Endodermal cell (in vitro differentiated cells): ENCODE measurements at regions not wholly inside any gene's neighbourhood (a gene's known extent, or its start where the extent isn't known, plus 50 kb on each side); places are given as distances from the start of the nearest gene placed in this dataset.

Experiments
- DNase-seq: peaks from one replicate; pipeline ENCODE4 v3.0.0-alpha.2; 2017
- H3K27ac ChIP-seq: 2 replicates; pipeline ENCODE4 v1.5.1; 2013; ENCODE audit warnings: mild to moderate bottlenecking, low read depth, low read length, moderate library complexity
- H3K27me3 ChIP-seq: 2 replicates; pipeline ENCODE4 v1.6.1; 2013; ENCODE audit warnings: mild to moderate bottlenecking, low read length, moderate library complexity; ENCODE audit not compliant: insufficient read depth, control insufficient read depth, poor library complexity, severe bottlenecking
- H3K36me3 ChIP-seq: 2 replicates; pipeline ENCODE4 v1.7.0; 2013; ENCODE audit warnings: mild to moderate bottlenecking, low read length, moderate library complexity; ENCODE audit not compliant: control insufficient read depth, insufficient read depth
- H3K4me1 ChIP-seq: one replicate; pipeline ENCODE4 v1.7.0; 2013; ENCODE audit warnings: low read length; ENCODE audit not compliant: control insufficient read depth, insufficient read depth
- H3K4me3 ChIP-seq: 2 replicates; pipeline ENCODE4 v1.5.1; 2013; ENCODE audit warnings: mild to moderate bottlenecking, low read length, moderate library complexity
- H3K9ac ChIP-seq: 2 replicates; pipeline ENCODE4 v1.6.1; 2013; ENCODE audit warnings: mild to moderate bottlenecking, low read length, moderate library complexity; ENCODE audit not compliant: poor library complexity, severe bottlenecking; ENCODE audit errors: extremely low read depth
- H3K9me3 ChIP-seq: 2 replicates; pipeline ENCODE4 v1.6.1; 2013; ENCODE audit warnings: mild to moderate bottlenecking, low read length, moderate library complexity; ENCODE audit not compliant: control insufficient read depth
- H3K27ac Mint-ChIP-seq: 2 replicates; pipeline ENCODE4 v1.8.0; 2020; ENCODE audit warnings: mixed read lengths
- H3K27me3 Mint-ChIP-seq: 2 replicates; pipeline ENCODE4 v1.8.0; 2021; ENCODE audit warnings: mild to moderate bottlenecking, mixed read lengths; ENCODE audit not compliant: insufficient read depth
- H3K36me3 Mint-ChIP-seq: 2 replicates; pipeline ENCODE4 v1.8.0; 2020; ENCODE audit warnings: low read depth, mixed read lengths
- H3K4me1 Mint-ChIP-seq: 2 replicates; pipeline ENCODE4 v1.8.0; 2020; ENCODE audit warnings: mixed read lengths
- H3K4me3 Mint-ChIP-seq: 2 replicates; pipeline ENCODE4 v1.8.0; 2020; ENCODE audit warnings: mild to moderate bottlenecking, moderate library complexity, mixed read lengths
- H3K9me3 Mint-ChIP-seq: 2 replicates; pipeline ENCODE4 v1.8.0; 2020; ENCODE audit warnings: mild to moderate bottlenecking, mixed read lengths
- WGBS, 2 experiments: methylation state at CpG; one replicate each; pipeline versions ENCODE4 v1.1.5 to v1.1.7; 2013; ENCODE audit warnings: missing lambda C conversion rate in 2 of 2, mixed read lengths in 1 of 2; ENCODE audit not compliant: insufficient coverage in 1 of 2, insufficient read length in 1 of 2; 5-methylcytosine and 5-hydroxymethylcytosine counted together
- TF ChIP-seq, protein P1 (sequence below): fragments of 200-600 bp; sonication (generic); conservative IDR thresholded peaks from 2 replicates; pipeline ENCODE4 v1.5.0; 2021; ENCODE audit warnings: antibody characterized with exemption, mild to moderate bottlenecking

DNA sequence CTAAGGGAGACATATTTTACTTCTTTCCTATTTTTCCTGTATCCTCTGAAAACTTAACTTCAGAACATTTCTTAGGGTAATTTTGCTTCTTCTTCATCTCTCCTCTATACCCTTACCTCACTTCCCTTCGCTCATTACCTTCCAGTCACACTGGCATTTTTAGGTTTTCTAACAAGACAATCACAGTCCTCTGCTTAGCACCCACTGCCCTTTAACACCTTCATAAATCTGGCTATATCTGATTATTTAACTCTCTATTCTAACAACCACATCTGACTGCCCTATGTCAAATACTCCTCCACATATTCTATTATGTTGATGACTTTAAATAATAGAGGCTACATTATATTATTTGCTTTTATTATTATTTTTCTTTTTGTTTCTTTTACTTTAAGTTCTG, 1058.0 kb upstream of the CNTN5 start:
- WGBS, 2 experiments: 33 to 36% methylated on average over 1 of the region's 1 CpG
- no peaks in the 10 kb centered on the region for H3K36me3 Mint-ChIP-seq
- no peak overlapping the region for H3K27ac ChIP-seq
- H3K9ac ChIP-seq: no peak overlapping the region
- no peak for DNase-seq
- no peaks in the 10 kb centered on the region for H3K4me1 ChIP-seq
- H3K27me3 Mint-ChIP-seq: no peaks in the 10 kb centered on the region
- H3K4me1 Mint-ChIP-seq: no peaks in the 10 kb centered on the region
- no peaks in the 10 kb centered on the region for H3K9me3 ChIP-seq
- no peak overlapping the region for H3K4me3 Mint-ChIP-seq
- H3K27me3 ChIP-seq: no peaks in the 10 kb centered on the region
- TF ChIP-seq, protein P1, sequence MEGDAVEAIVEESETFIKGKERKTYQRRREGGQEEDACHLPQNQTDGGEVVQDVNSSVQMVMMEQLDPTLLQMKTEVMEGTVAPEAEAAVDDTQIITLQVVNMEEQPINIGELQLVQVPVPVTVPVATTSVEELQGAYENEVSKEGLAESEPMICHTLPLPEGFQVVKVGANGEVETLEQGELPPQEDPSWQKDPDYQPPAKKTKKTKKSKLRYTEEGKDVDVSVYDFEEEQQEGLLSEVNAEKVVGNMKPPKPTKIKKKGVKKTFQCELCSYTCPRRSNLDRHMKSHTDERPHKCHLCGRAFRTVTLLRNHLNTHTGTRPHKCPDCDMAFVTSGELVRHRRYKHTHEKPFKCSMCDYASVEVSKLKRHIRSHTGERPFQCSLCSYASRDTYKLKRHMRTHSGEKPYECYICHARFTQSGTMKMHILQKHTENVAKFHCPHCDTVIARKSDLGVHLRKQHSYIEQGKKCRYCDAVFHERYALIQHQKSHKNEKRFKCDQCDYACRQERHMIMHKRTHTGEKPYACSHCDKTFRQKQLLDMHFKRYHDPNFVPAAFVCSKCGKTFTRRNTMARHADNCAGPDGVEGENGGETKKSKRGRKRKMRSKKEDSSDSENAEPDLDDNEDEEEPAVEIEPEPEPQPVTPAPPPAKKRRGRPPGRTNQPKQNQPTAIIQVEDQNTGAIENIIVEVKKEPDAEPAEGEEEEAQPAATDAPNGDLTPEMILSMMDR: no peak
- H3K9me3 Mint-ChIP-seq: no peaks in the 10 kb centered on the region
- H3K4me3 ChIP-seq: no peak overlapping the region
- no peak overlapping the region for H3K27ac Mint-ChIP-seq
- no peaks in the 10 kb centered on the region for H3K36me3 ChIP-seq

DNA sequence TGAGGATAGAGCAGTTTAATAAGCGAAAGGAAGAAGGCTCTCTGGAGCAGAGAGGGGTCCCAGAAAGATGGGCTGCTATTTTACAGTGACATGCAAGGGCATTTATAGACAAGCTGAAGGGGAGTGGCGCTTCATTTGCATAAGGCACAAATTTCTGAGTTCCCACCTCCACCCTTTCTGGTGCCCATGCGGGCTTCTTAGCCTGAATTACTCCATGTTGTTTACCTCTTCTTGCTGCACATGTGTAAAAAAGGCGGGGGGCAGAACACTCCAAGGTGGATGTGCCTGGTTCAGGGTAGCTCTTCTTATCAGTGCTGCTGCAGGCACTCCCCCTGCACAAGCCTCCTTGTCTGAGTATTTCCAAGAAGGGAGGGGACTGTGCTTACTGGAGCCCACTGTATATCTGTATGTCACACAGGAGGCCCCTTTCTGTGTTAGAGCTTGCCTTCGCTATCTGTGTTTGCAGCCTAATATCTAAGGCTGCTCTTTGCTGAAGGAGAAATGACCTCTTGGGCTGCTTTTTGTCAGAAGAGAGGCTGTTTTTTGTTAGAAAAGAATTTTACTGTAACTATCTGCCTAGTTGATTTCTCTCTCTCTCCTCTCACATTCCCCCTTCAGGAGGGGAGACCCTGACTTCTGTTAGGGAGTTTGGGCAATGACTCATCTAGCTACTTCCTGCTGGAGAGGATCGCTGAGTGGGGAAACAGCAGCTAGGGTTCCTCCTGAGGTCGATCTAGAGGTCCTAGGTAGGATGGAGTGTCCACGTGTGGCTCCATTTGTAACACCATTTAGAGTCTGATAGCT, 1057.0 kb upstream of the CNTN5 start:
- no peaks in the 10 kb centered on the region for H3K27me3 Mint-ChIP-seq
- H3K27ac Mint-ChIP-seq: no peak overlapping the region
- H3K36me3 Mint-ChIP-seq: no peaks in the 10 kb centered on the region
- no peaks in the 10 kb centered on the region for H3K4me1 ChIP-seq
- WGBS, 2 experiments: 87 to 92% methylated on average over 6 to 8 of the region's 8 CpGs
- H3K27ac ChIP-seq: no peak overlapping the region
- H3K4me1 Mint-ChIP-seq: peaks cover 6% of the 10 kb centered on the region
- no peaks in the 10 kb centered on the region for H3K9me3 ChIP-seq
- no peaks in the 10 kb centered on the region for H3K9me3 Mint-ChIP-seq
- no peak overlapping the region for H3K4me3 Mint-ChIP-seq
- no peak overlapping the region for H3K9ac ChIP-seq
- DNase-seq: no peak
- H3K4me3 ChIP-seq: no peak overlapping the region
- H3K36me3 ChIP-seq: no peaks in the 10 kb centered on the region
- TF ChIP-seq, protein P1: no peak
- no peaks in the 10 kb centered on the region for H3K27me3 ChIP-seq

DNA sequence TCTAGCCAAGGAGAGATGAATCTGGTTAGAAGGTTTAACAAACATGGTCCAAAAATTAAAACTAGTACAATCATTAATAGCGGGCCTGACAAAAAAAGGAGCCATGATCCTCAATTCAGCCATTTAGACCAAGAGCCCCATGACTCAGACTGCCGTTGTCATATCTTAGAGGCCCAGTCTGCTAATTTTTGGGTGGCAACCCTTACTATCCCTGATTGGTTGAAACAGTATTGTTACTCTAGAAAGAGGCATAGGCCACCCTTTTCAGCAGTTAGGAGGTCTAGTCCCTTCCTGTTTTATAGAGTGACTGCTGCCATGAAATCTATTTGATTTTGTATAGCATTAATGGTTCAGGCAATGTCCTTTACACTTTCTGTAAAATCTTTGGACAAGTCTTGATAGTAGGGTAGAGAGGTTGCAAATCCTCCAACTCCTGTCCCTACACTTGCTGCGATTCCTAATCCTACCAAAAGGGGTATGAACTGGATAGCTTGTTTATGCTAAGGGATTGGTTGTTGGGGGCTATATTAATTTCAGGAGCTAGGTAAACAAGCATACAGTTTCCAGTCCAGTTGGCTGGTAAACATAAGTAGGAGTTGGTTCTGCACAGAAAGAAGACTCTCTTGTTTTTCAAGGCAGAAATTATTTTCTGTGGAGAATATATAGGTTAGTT, 1056.3 kb upstream of the CNTN5 start:
- Mint-ChIP-seq H3K4me1 (peaks cover 6% of the 10 kb centered on the region), H3K9me3 (no peaks in the 10 kb centered on the region)
- 95 to 100% methylated on average over 2 to 3 of the region's 3 CpGs for WGBS, 2 experiments

More for the DNA sequence above, 1056.3 kb upstream of the CNTN5 start:
- TF ChIP-seq, protein P1: no peak
- Histone ChIP-seq H3K4me3 (no peak overlapping the region), H3K9me3 (no peaks in the 10 kb centered on the region), H3K27me3 (no peaks in the 10 kb centered on the region), H3K36me3 (no peaks in the 10 kb centered on the region), H3K27ac (no peak overlapping the region), H3K9ac (no peak overlapping the region), H3K4me1 (no peaks in the 10 kb centered on the region)
- H3K27me3 Mint-ChIP-seq: no peaks in the 10 kb centered on the region
- H3K36me3 Mint-ChIP-seq: no peaks in the 10 kb centered on the region
- no peak overlapping the region for H3K4me3 Mint-ChIP-seq
- no peak overlapping the region for H3K27ac Mint-ChIP-seq
- no peak for DNase-seq
